A549 (cell line): ENCODE measurements at regions not wholly inside any gene's neighbourhood (a gene's known extent, or its start where the extent isn't known, plus 50 kb on each side); places are given as distances from the start of the nearest gene placed in this dataset.
A peak's percentile ranks its signal among the peaks of the same experiment; 100 is the strongest.

Experiments
- ATAC-seq, 2 experiments: fragments of 200-7000 bp in 1 of 2; fragments of >200 bp in 1 of 2; cut with Nextera tagmentation in 1 of 2; cut with Tn5 transposase in 1 of 2; 3 replicates each; pipeline versions ENCODE4 v1.8.0 to v1.9.1; 2018 to 2020; ENCODE audit warnings: mild to moderate bottlenecking in 1 of 2, moderate library complexity in 1 of 2
- CTCF ChIA-PET: fragments of 300-600 bp; sonication (Branson Sonifier 250); formaldehyde crosslinking; extraction: SDS; loops from one replicate; lab custom pipeline; 2021; ENCODE audit warnings: antibody characterized with exemption, inconsistent platforms; lab: Yijun Ruan, JAX
- POLR2A ChIA-PET: fragments of 350-600 bp; formaldehyde crosslinking; extraction: SDS; loops from one replicate; lab custom pipeline; 2021; ENCODE audit warnings: antibody characterized with exemption, inconsistent platforms; lab: Yijun Ruan, JAX
- DNase-seq, 2 experiments: peaks; one replicate each; pipeline versions ENCODE4 v3.0.0 to v3.0.0-alpha.2; 2011 to 2016; ENCODE audit warnings: low read depth in 1 of 2, low spot score in 1 of 2
- FAIRE-seq: peaks from 2 replicates; lab custom pipeline; 2011; peaks lifted over from hg19 to GRCh38; lab: Jason Lieb, UNC
- H3K27ac ChIP-seq, 2 experiments: fragments of >200 bp; sonication (Bioruptor Twin); formaldehyde crosslinking; 3 replicates each; pipeline ENCODE4 v1.5.1; 2016 to 2017
- H3K4me1 ChIP-seq: fragments of >200 bp; sonication (Bioruptor Twin); formaldehyde crosslinking; 3 replicates; pipeline ENCODE4 v1.6.1; 2016
- H3K4me2 ChIP-seq: fragments of >200 bp; sonication (Bioruptor Twin); formaldehyde crosslinking; 3 replicates; pipeline ENCODE4 v1.6.1; 2016
- H3K4me3 ChIP-seq: fragments of >200 bp; sonication (Bioruptor Twin); formaldehyde crosslinking; 3 replicates; pipeline ENCODE4 v1.5.1; 2016
- H3K9me3 ChIP-seq: fragments of >200 bp; sonication (Bioruptor Twin); formaldehyde crosslinking; 3 replicates; pipeline ENCODE4 v1.6.1; 2016
- ATOH8 ChIP-seq: fragments of 250-450 bp; sonication (Bioruptor Pico); IDR thresholded peaks from 2 replicates; pipeline ENCODE4 v1.5.0; 2020; ENCODE audit warnings: low read depth, mild to moderate bottlenecking, moderate library complexity
- CBX2 ChIP-seq: fragments of 200-600 bp; sonication (generic); IDR thresholded peaks from 2 replicates; pipeline ENCODE4 v1.6.1; 2016; ENCODE audit warnings: low read depth, mild to moderate bottlenecking, borderline replicate concordance
- CEBPB ChIP-seq, 2 experiments: fragments of >200 bp in 1 of 2; sonication (Bioruptor Twin) in 1 of 2; formaldehyde crosslinking in 1 of 2; IDR thresholded peaks; 2 replicates each; pipeline ENCODE4 v1.6.1; 2012 to 2016
- CHD2 ChIP-seq: fragments of 150-350 bp; IDR thresholded peaks from 2 replicates; pipeline ENCODE4 v1.6.1; 2014; ENCODE audit warnings: low read length; ENCODE audit not compliant: partially characterized antibody
- CHD4 ChIP-seq: fragments of 200-600 bp; sonication (generic); IDR thresholded peaks from 2 replicates; pipeline ENCODE4 v1.6.1; 2016; ENCODE audit warnings: antibody characterized with exemption, mild to moderate bottlenecking, borderline replicate concordance
- EP300 ChIP-seq, 2 experiments: fragments of >200 bp; sonication (Bioruptor Twin); formaldehyde crosslinking; IDR thresholded peaks; 2 replicates in 1 of 2; 3 replicates in 1 of 2; pipeline ENCODE4 v1.6.1; 2016 to 2017
- ESRRA ChIP-seq: fragments of 150-350 bp; IDR thresholded peaks from 2 replicates; pipeline ENCODE4 v1.6.1; 2014; ENCODE audit warnings: mild to moderate bottlenecking, low read length, borderline replicate concordance
- FOSB ChIP-seq: fragments of 250-450 bp; sonication (Bioruptor Pico); IDR thresholded peaks from 2 replicates; pipeline ENCODE4 v1.5.0; 2020; ENCODE audit warnings: mild to moderate bottlenecking, moderate library complexity
- FOXS1 ChIP-seq: fragments of 250-450 bp; sonication (Bioruptor Pico); IDR thresholded peaks from 2 replicates; pipeline ENCODE4 v1.5.0; 2020; ENCODE audit warnings: mild to moderate bottlenecking, moderate library complexity
- HOXB13 ChIP-seq: fragments of 250-450 bp; sonication (Bioruptor Pico); IDR thresholded peaks from 2 replicates; pipeline ENCODE4 v1.5.0; 2020; ENCODE audit warnings: low read depth, mild to moderate bottlenecking, moderate library complexity
- HOXB5 ChIP-seq: fragments of 250-450 bp; sonication (Bioruptor Pico); IDR thresholded peaks from 2 replicates; pipeline ENCODE4 v1.5.0; 2020; ENCODE audit warnings: mild to moderate bottlenecking, moderate library complexity
- JUNB ChIP-seq: fragments of >200 bp; sonication (Bioruptor Twin); formaldehyde crosslinking; IDR thresholded peaks from 2 replicates; pipeline ENCODE4 v1.6.1; 2016
- KDM5A ChIP-seq: fragments of 200-600 bp; sonication (generic); IDR thresholded peaks from 2 replicates; pipeline ENCODE4 v1.6.1; 2016; ENCODE audit warnings: antibody characterized with exemption, mild to moderate bottlenecking
- MAX ChIP-seq: IDR thresholded peaks from 2 replicates; pipeline ENCODE4 v1.6.1; 2012
- MAZ ChIP-seq: fragments of 150-350 bp; IDR thresholded peaks from 2 replicates; pipeline ENCODE4 v1.6.1; 2014; ENCODE audit warnings: antibody characterized with exemption, low read depth, low read length, borderline replicate concordance
- MYC ChIP-seq: IDR thresholded peaks from 2 replicates; pipeline ENCODE4 v1.6.1; 2012; ENCODE audit warnings: mild to moderate bottlenecking, inconsistent platforms, low read length, improper control_type of control experiment, borderline replicate concordance
- NPAS2 ChIP-seq: fragments of 250-450 bp; sonication (Bioruptor Pico); IDR thresholded peaks from 2 replicates; pipeline ENCODE4 v1.8.0; 2022; ENCODE audit warnings: mild to moderate bottlenecking, moderate library complexity, borderline replicate concordance
- POLR2A ChIP-seq: IDR thresholded peaks from 2 replicates; pipeline ENCODE4 v1.6.1; 2012; ENCODE audit warnings: mild to moderate bottlenecking, low read length
- POLR2AphosphoS2 ChIP-seq: conservative IDR thresholded peaks from 2 replicates; pipeline ENCODE4 v1.6.1; 2012; ENCODE audit warnings: low read length, improper control_type of control experiment, inconsistent platforms
- RAD21 ChIP-seq, 2 experiments: fragments of >200 bp in 1 of 2; sonication (Bioruptor Twin) in 1 of 2; formaldehyde crosslinking in 1 of 2; IDR thresholded peaks in 1 of 2; conservative IDR thresholded peaks in 1 of 2; 2 replicates in 1 of 2; 3 replicates in 1 of 2; pipeline ENCODE4 v1.6.1; 2012 to 2018; ENCODE audit warnings: inconsistent platforms in 1 of 2
- RARB ChIP-seq: fragments of 250-450 bp; sonication (Bioruptor Pico); IDR thresholded peaks from 2 replicates; pipeline ENCODE4 v1.8.0; 2021; ENCODE audit warnings: mild to moderate bottlenecking, moderate library complexity
- RNF2 ChIP-seq: fragments of 200-600 bp; sonication (generic); IDR thresholded peaks from 2 replicates; pipeline ENCODE4 v1.6.1; 2016; ENCODE audit warnings: low read depth, mild to moderate bottlenecking, antibody characterized with exemption, moderate library complexity, borderline replicate concordance
- SMC3 ChIP-seq: fragments of >200 bp; sonication (Bioruptor Twin); formaldehyde crosslinking; IDR thresholded peaks from 3 replicates; pipeline ENCODE4 v1.6.1; 2018; ENCODE audit warnings: inconsistent platforms
- TFCP2L1 ChIP-seq: fragments of 250-450 bp; sonication (Bioruptor Pico); IDR thresholded peaks from 2 replicates; pipeline ENCODE4 v1.5.0; 2021; ENCODE audit warnings: mild to moderate bottlenecking
- TP53 ChIP-seq: fragments of 250-450 bp; sonication (Bioruptor Pico); IDR thresholded peaks from 2 replicates; pipeline ENCODE4 v1.5.0; 2021; ENCODE audit warnings: mild to moderate bottlenecking, moderate library complexity
- ZC3H11A ChIP-seq: fragments of 450-650 bp; IDR thresholded peaks from 2 replicates; pipeline ENCODE4 v1.6.1; 2014; ENCODE audit warnings: antibody characterized with exemption, mild to moderate bottlenecking
- ZNF302 ChIP-seq: fragments of 250-450 bp; sonication (Bioruptor Pico); IDR thresholded peaks from 2 replicates; pipeline ENCODE4 v1.9.0; 2021; ENCODE audit warnings: inconsistent platforms, mild to moderate bottlenecking, moderate library complexity
- WGBS: methylation state at CpG from one replicate; pipeline ENCODE4 v1.1.6; 2017; ENCODE audit errors: missing lambda C conversion rate; 5-methylcytosine and 5-hydroxymethylcytosine counted together
- TF ChIP-seq, protein P1 (sequence below): fragments of 200-600 bp; sonication (generic); IDR thresholded peaks from 2 replicates; pipeline ENCODE4 v1.6.1; 2016; ENCODE audit warnings: antibody characterized with exemption, mild to moderate bottlenecking, moderate library complexity
- TF ChIP-seq, protein P2 (sequence below): fragments of 450-650 bp; IDR thresholded peaks from 2 replicates; pipeline ENCODE4 v1.6.1; 2014; ENCODE audit warnings: antibody characterized with exemption
- TF ChIP-seq, protein P3 (sequence below): fragments of >200 bp; sonication (Bioruptor Twin); formaldehyde crosslinking; IDR thresholded peaks from 3 replicates; pipeline ENCODE4 v1.6.1; 2016

GRCh38 chr16:35741546-35741945 is 2282.1 kb downstream of the TP53TG3F start:
- no peak for TF ChIP-seq JUNB
- TF ChIP-seq ESRRA = no peak
- no peak for TF ChIP-seq MAX
- no peak for TF ChIP-seq CEBPB (IDR thresholded peaks at IDR 0.05)
- no peak for TF ChIP-seq TP53
- TF ChIP-seq FOXS1 (CRISPR knock-in tag) = no peak
- TF ChIP-seq TFCP2L1 (CRISPR knock-in tag) = no peak
- TF ChIP-seq SMC3 = no peak
- TF ChIP-seq CHD2 = no peak
- no peak for TF ChIP-seq HOXB5 (CRISPR knock-in tag)
- TF ChIP-seq RARB (CRISPR knock-in tag) = no peak
- no peak for TF ChIP-seq RAD21 (conservative IDR thresholded peaks at IDR 0.05 in 1 of 2, IDR thresholded peaks at IDR 0.05 in 1 of 2)
- TF ChIP-seq, protein P1, sequence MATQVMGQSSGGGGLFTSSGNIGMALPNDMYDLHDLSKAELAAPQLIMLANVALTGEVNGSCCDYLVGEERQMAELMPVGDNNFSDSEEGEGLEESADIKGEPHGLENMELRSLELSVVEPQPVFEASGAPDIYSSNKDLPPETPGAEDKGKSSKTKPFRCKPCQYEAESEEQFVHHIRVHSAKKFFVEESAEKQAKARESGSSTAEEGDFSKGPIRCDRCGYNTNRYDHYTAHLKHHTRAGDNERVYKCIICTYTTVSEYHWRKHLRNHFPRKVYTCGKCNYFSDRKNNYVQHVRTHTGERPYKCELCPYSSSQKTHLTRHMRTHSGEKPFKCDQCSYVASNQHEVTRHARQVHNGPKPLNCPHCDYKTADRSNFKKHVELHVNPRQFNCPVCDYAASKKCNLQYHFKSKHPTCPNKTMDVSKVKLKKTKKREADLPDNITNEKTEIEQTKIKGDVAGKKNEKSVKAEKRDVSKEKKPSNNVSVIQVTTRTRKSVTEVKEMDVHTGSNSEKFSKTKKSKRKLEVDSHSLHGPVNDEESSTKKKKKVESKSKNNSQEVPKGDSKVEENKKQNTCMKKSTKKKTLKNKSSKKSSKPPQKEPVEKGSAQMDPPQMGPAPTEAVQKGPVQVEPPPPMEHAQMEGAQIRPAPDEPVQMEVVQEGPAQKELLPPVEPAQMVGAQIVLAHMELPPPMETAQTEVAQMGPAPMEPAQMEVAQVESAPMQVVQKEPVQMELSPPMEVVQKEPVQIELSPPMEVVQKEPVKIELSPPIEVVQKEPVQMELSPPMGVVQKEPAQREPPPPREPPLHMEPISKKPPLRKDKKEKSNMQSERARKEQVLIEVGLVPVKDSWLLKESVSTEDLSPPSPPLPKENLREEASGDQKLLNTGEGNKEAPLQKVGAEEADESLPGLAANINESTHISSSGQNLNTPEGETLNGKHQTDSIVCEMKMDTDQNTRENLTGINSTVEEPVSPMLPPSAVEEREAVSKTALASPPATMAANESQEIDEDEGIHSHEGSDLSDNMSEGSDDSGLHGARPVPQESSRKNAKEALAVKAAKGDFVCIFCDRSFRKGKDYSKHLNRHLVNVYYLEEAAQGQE = no peak
- no peak for TF ChIP-seq ATOH8 (CRISPR knock-in tag)
- no peak for TF ChIP-seq CHD4
- TF ChIP-seq, protein P2, sequence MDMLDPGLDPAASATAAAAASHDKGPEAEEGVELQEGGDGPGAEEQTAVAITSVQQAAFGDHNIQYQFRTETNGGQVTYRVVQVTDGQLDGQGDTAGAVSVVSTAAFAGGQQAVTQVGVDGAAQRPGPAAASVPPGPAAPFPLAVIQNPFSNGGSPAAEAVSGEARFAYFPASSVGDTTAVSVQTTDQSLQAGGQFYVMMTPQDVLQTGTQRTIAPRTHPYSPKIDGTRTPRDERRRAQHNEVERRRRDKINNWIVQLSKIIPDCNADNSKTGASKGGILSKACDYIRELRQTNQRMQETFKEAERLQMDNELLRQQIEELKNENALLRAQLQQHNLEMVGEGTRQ = no peak
- no peak for TF ChIP-seq KDM5A
- POLR2A ChIA-PET = no interaction called here
- FAIRE-seq (no peak), DNase-seq (no peak), ATAC-seq (no peak)
- H3K27ac ChIP-seq = no peak overlapping the region
- CTCF ChIA-PET = no interaction called here
- 10% methylated on average over 4 of the region's 4 CpGs for WGBS
- H3K4me3 ChIP-seq = no peak overlapping the region
- H3K4me2 ChIP-seq = no peak overlapping the region
- H3K9me3 ChIP-seq = no peaks in the 10 kb centered on the region
- H3K4me1 ChIP-seq = no peaks in the 10 kb centered on the region

DNA sequence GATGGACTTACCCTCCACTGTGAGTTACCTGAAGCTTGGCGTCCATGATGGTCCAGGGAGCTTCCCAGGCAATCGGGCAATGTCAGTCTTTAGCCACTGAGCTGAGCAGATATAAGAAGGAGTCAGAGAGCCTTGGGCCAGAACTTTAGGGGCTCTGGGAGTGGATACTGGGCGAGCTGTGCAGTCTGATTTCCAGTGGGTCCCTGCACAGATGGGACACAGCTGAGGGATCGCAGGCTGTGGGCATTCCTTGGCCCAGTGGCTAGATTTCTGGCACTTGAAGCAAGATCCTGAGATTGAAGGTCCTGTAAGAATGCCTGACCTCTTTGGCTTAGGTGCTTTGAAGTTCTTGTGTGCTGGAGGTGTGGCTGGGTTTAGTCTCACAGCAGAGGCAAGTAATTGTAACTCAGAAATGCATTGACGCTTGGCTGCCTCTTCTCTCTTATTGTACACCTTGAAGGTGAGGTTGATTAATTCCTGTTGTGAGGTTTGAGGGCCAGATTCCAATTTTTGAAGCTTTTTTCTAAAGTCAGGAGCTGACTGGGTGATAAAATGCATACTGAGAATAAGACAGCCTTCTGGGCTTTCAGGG is 2283.8 kb downstream of the TP53TG3F start:
- TF ChIP-seq MAZ (no peak), POLR2AphosphoS2 (no peak), TP53 (no peak), CBX2 (no peak), POLR2A (no peak), MYC (no peak), SMC3 (no peak), ZC3H11A (no peak), NPAS2 (no peak), TFCP2L1 (CRISPR knock-in tag) (no peak), FOSB (CRISPR knock-in tag) (no peak), EP300 (IDR thresholded peaks at IDR 0.05) (no peak), HOXB5 (CRISPR knock-in tag) (no peak), HOXB13 (CRISPR knock-in tag) (no peak), CHD2 (no peak), RNF2 (no peak), ZNF302 (CRISPR knock-in tag) (no peak)
- TF ChIP-seq, protein P3, sequence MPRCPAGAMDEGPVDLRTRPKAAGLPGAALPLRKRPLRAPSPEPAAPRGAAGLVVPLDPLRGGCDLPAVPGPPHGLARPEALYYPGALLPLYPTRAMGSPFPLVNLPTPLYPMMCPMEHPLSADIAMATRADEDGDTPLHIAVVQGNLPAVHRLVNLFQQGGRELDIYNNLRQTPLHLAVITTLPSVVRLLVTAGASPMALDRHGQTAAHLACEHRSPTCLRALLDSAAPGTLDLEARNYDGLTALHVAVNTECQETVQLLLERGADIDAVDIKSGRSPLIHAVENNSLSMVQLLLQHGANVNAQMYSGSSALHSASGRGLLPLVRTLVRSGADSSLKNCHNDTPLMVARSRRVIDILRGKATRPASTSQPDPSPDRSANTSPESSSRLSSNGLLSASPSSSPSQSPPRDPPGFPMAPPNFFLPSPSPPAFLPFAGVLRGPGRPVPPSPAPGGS = no peak
- no peaks in the 10 kb centered on the region for H3K4me1 ChIP-seq
- H3K27ac ChIP-seq = peak overlapping the region in 1 of 2 experiments; percentile 70; a peak in 2 of 6 replicates
- 3% methylated on average over 5 of the region's 5 CpGs for WGBS
- no peak overlapping the region for H3K4me2 ChIP-seq
- ChIA-PET POLR2A (no interaction called here), CTCF (no interaction called here)
- no peak overlapping the region for H3K4me3 ChIP-seq
- H3K9me3 ChIP-seq = no peaks in the 10 kb centered on the region; the same call in 2 of the 3 replicates
- DNase-seq = no peak
- FAIRE-seq = no peak
- no peak for ATAC-seq
